Bronchial epithelial cell (primary cell): ENCODE measurements at regions not wholly inside any gene's neighbourhood (a gene's known extent, or its start where the extent isn't known, plus 50 kb on each side); places are given as distances from the start of the nearest gene placed in this dataset.

Source experiments
- DNase-seq: peaks from one replicate; pipeline ENCODE4 v3.0.0-alpha.2; 2010; ENCODE audit warnings: low read depth
- FAIRE-seq: peaks from 2 replicates; lab custom pipeline; 2011; peaks lifted over from hg19 to GRCh38; lab: Jason Lieb, UNC
- H3K27me3 ChIP-seq: 2 replicates; pipeline ENCODE4 v1.5.1; 2011; ENCODE audit warnings: low read length; ENCODE audit not compliant: control insufficient read depth, insufficient read depth
- H3K36me3 ChIP-seq: 2 replicates; pipeline ENCODE4 v1.5.1; 2011; ENCODE audit warnings: low read length; ENCODE audit not compliant: control insufficient read depth, insufficient read depth
- H3K4me3 ChIP-seq: 2 replicates; pipeline ENCODE4 v1.5.1; 2011; ENCODE audit warnings: mild to moderate bottlenecking, low read depth, low read length, control low read depth
- TF ChIP-seq, protein P1 (sequence below): IDR thresholded peaks from 2 replicates; pipeline ENCODE4 v1.5.1; 2011; ENCODE audit warnings: mild to moderate bottlenecking, moderate library complexity, low read length, control low read depth, inconsistent platforms; ENCODE audit not compliant: insufficient read depth, severe bottlenecking

DNA sequence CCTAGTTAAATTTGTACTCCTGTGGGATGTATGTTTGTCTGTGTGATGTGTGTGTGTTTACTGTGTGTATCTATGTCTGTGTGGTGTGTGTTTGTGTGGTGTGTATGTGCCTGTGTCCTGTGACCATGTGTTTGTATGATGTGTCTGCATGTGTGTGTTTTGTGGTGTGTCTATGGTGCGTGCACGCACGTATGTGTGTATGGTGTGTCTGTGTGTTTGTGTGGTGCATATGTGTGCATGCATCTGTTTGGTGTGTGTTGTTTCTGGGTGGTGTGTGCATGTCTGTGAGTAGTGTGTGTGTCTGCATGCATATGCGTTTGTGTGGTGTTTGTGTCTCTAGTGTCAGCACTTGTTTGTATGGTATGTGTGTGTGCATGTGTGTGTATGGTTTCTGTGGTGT is 174.2 kb upstream of the RBFOX1 start:
- DNase-seq, result no peak
- Histone ChIP-seq H3K4me3 (no peak overlapping the region), H3K27me3 (no peaks in the 10 kb centered on the region), H3K36me3 (no peaks in the 10 kb centered on the region)
- TF ChIP-seq, protein P1, sequence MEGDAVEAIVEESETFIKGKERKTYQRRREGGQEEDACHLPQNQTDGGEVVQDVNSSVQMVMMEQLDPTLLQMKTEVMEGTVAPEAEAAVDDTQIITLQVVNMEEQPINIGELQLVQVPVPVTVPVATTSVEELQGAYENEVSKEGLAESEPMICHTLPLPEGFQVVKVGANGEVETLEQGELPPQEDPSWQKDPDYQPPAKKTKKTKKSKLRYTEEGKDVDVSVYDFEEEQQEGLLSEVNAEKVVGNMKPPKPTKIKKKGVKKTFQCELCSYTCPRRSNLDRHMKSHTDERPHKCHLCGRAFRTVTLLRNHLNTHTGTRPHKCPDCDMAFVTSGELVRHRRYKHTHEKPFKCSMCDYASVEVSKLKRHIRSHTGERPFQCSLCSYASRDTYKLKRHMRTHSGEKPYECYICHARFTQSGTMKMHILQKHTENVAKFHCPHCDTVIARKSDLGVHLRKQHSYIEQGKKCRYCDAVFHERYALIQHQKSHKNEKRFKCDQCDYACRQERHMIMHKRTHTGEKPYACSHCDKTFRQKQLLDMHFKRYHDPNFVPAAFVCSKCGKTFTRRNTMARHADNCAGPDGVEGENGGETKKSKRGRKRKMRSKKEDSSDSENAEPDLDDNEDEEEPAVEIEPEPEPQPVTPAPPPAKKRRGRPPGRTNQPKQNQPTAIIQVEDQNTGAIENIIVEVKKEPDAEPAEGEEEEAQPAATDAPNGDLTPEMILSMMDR, result no peak
- peak; percentile 86 for FAIRE-seq

DNA sequence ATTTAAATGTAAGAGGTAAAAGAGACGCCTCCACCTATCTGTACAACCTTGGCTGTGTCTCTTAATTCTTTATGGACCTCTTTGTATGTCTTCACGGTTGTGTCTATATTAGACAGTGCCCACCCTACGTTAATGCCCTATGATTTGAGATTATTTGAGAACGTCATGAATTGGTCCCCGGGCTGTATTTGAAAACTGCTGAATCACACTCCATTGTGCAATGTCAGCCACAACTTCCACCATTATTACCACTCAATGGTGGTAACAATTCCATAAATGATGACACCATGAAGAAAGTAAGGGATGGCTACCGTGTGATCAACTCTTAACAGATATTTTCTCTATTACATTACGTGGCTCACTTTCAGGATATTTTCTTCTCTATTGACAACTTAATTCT is 182.4 kb upstream of the RBFOX1 start:
- DNase-seq, result no peak
- TF ChIP-seq, protein P1, result no peak
- Histone ChIP-seq H3K4me3 (no peak overlapping the region), H3K27me3 (no peaks in the 10 kb centered on the region), H3K36me3 (no peaks in the 10 kb centered on the region)
- no peak for FAIRE-seq

DNA sequence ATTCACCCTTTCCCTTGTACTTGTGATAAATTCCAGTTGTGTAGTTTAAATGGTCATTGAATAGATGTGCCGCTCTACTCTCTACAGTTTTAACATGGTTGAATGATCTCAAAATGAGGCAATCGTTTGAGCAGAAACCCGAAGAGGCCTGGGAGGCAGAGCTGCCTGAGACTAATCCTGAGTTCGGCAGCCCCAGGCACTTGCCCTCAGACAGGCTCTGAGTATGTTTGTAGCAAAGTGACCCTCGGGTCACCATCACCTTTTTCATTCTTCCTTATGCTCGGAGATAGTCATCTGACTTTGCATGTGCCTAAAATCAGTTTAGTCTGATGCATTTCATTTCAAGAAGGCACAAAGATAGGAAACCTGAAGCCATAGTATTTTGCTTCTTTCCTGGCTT is 184.0 kb upstream of the RBFOX1 start:
- TF ChIP-seq, protein P1, result no peak
- DNase-seq (no peak), FAIRE-seq (no peak)
- Histone ChIP-seq H3K27me3 (no peaks in the 10 kb centered on the region), H3K4me3 (no peak overlapping the region), H3K36me3 (no peaks in the 10 kb centered on the region)

DNA sequence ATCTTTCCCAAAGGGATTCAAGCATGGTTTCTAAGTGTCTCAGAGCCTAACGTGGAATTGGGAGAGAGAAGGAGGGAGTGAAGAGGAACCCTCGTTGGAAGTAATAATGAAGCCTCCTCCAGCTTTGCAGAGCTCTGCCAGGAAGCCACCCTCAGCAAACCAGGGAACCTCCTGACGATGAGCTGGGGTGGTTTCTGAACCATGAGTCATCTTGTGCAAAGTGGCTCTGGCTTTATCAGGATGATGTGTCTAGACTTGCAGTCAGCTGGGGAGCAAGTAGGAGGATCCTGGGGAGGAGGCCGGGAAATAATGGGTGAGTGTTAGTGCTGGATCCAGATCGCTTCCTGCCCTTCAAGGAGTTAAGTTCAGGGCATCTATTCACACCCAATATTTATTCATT is 191.7 kb upstream of the RBFOX1 start:
- TF ChIP-seq, protein P1, result no peak
- FAIRE-seq, result peak; percentile 32
- DNase-seq, result peak; percentile 36
- Histone ChIP-seq H3K4me3 (no peak overlapping the region), H3K36me3 (no peaks in the 10 kb centered on the region), H3K27me3 (no peaks in the 10 kb centered on the region)

DNA sequence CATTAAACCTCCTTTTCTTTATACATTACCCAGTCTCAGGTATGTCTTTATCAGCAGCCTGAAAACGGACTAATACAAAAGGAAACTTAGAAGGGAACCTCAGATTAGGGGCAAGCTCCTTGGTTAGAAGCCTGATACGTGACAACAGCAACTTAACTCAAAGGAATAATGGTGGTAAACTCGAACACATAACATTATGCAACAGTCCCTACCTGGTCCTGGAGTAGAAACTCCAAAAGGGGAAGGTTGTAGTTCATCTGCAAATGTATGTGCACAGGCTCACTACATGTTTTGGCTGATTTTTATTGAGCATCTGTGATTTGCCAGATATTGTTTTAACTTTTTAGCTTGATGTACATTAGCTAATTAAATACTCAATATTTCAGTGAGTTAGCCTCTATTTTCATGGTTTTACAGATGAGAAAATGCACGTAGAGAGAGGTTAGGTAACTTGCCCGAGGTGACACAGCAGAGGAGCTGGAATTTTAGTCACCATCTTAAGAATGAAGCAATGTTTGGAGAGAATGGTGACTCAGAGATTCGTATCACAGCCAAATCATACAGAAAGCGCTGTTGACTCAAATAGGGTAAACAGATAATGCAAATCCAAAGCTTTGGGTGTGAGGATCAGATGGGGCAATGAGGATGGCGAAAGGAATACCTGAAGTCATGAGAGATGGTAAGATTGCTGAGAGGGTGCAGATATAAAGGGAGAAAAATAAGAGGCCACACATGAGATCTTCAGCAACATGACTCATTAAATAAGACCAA is 194.9 kb upstream of the RBFOX1 start:
- H3K36me3 ChIP-seq, result no peaks in the 10 kb centered on the region
- H3K4me3 ChIP-seq, result no peak overlapping the region
- FAIRE-seq (no peak), DNase-seq (peak; percentile 81)
- TF ChIP-seq, protein P1, result no peak
- no peaks in the 10 kb centered on the region for H3K27me3 ChIP-seq

DNA sequence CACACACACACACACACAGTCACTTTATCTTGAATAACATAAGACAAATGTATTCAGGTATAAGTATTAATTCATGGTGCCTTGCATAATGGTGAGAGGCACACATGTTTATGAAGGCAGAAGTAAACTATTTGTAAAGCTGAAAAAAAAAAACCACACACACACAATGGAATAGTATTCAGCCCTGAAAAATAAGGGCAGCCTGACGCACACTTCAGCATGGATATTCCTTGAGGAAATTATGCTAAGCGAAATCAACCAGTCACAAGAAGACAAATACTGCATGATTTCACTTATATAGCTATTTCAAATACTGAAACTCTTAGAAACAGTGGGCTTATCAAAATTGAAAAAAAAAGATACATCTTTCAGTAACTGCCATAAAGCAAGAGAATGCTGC is 200.2 kb upstream of the RBFOX1 start:
- H3K36me3 ChIP-seq, result no peaks in the 10 kb centered on the region
- DNase-seq (no peak), FAIRE-seq (no peak)

More for the DNA sequence above, 200.2 kb upstream of the RBFOX1 start:
- H3K27me3 ChIP-seq, result no peaks in the 10 kb centered on the region
- H3K4me3 ChIP-seq, result no peak overlapping the region
- TF ChIP-seq, protein P1, result no peak
